Activated CD8-positive, alpha-beta memory T cell treated with anti-CD3 and anti-CD28 coated beads, Interleukin-2, amount 10 ng/mL, durations not matched to agents 7 days and 5 days (primary cell): ENCODE measurements at regions not wholly inside any gene's neighbourhood (a gene's known extent, or its start where the extent isn't known, plus 50 kb on each side); places are given as distances from the start of the nearest gene placed in this dataset.
"Not testable (repeated sequence)": the region's sequence is repeated elsewhere in the genome, so short reads cannot be mapped to it uniquely, and the experiment has no call there.

ENCODE experiments used
- ATAC-seq: fragments of 150-1000 bp; cut with Tn5 transposase; one replicate; pipeline ENCODE4 v1.10.0; 2021; ENCODE audit warnings: moderate library complexity
- CTCF ChIA-PET: fragments of 350-600 bp; sonication (Branson Sonifier 250); formaldehyde crosslinking; loops from one replicate; lab custom pipeline; 2021; ENCODE audit warnings: antibody characterized with exemption; lab: Charles Lee
- DNase-seq: peaks from one replicate; pipeline ENCODE4 v3.0.0-alpha.2; 2020
- H3K27ac Mint-ChIP-seq: one replicate; pipeline ENCODE4 v1.8.0; 2021; ENCODE audit warnings: mild to moderate bottlenecking, mixed read lengths
- H3K27me3 Mint-ChIP-seq: one replicate; pipeline ENCODE4 v1.8.0; 2021; ENCODE audit warnings: mixed read lengths
- H3K36me3 Mint-ChIP-seq: one replicate; pipeline ENCODE4 v1.8.0; 2021; ENCODE audit warnings: mild to moderate bottlenecking, mixed read lengths
- H3K4me1 Mint-ChIP-seq: one replicate; pipeline ENCODE4 v1.8.0; 2021; ENCODE audit warnings: mixed read lengths
- H3K4me3 Mint-ChIP-seq: one replicate; pipeline ENCODE4 v1.8.0; 2021; ENCODE audit warnings: mild to moderate bottlenecking, moderate library complexity, mixed read lengths
- H3K9me3 Mint-ChIP-seq: one replicate; pipeline ENCODE4 v1.8.0; 2022; ENCODE audit warnings: low read depth, mixed read lengths

DNA sequence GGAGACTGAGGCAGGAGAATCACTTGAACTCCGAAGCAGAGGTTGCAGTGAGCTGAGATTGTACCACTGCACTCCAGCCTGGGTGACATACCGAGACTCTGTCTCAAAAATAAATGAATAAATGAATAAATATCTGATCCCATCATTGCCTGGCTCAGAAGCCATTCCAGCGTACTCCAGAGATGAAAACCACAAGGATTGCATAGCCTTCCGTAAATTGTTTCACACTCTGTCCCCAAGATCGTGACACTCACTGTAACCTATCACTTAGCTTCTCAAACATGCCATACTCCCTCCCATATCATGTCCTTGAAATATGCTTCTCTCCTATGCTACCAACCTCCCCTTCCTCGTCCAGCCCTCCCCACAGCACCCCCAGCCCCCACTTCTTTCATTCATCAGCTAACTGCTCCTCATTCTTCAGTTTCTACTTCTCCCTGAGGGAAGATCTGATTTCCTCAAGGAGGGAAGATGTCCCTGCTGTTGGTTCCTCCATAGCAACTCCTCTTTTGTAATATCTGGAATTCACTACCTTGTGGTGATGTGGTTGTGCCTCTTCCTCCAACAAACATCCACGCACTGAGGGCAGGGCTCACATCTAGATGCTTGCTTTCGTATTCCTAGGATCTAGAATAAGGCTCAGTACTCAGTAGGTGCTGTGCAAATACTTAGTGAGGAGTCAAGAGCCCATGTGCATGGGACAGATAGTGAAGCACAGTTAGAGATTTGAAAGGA lies 744.9 kb upstream of the TPTE start:
- H3K27ac Mint-ChIP-seq, ATAC-seq, H3K4me1 Mint-ChIP-seq, H3K36me3 Mint-ChIP-seq, H3K4me3 Mint-ChIP-seq, CTCF ChIA-PET, H3K27me3 Mint-ChIP-seq, DNase-seq: not testable (repeated sequence)
- H3K9me3 Mint-ChIP-seq = peaks cover 27% of the 10 kb centered on the region

DNA sequence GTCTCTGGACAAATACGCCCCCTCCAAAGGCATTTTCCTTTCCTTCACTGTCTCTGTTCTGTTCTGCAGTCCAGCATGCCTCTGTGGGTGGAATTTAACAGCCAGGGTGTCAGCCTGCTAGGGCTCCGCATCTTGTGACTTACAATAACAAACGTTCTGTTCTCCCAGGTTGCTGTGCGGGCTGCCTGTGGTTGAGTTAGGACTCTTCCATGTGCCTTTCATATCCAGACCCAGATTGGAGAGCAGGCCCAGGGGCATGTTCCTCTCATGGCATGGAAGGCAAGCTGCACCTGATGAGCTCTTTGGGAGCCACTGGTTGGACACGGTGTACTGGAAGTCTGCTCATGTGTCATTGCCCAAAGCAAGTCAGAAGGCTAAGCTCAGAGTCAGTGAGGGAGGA lies 742.8 kb upstream of the TPTE start:
- ATAC-seq, H3K4me3 Mint-ChIP-seq, H3K27me3 Mint-ChIP-seq, CTCF ChIA-PET, H3K36me3 Mint-ChIP-seq, H3K27ac Mint-ChIP-seq, H3K4me1 Mint-ChIP-seq, DNase-seq: not testable (repeated sequence)
- H3K9me3 Mint-ChIP-seq = peaks cover 38% of the 10 kb centered on the region

DNA sequence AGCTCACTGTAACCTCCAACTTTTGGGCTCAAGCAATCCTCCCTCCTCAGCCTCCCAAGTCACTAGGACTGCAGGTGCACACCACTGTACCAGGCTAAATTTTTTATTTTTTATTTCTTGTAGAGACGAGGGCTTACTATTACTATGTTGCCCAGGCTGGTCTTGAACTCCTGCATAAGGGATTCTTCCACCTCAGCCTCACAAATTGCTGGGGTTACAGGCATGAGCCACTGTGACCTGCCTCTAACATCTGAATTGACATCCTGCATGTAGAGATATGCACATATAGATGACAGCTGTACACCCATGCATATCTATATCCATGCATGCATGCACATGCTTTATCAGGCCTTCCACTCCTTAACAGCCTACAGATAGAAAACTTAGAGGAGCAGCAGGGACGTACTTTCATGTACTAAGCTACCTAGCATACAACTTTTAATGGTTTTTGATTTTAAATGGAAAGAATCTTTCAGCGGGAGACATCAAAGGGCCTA lies 740.9 kb upstream of the TPTE start:
- Mint-ChIP-seq H3K27me3 (no peaks in the 10 kb centered on the region), H3K4me3 (no peak overlapping the region), H3K36me3 (peaks cover under 1% of the 10 kb centered on the region), H3K27ac (no peak overlapping the region), H3K4me1 (no peaks in the 10 kb centered on the region), H3K9me3 (peaks cover 37% of the 10 kb centered on the region)
- CTCF ChIA-PET = no interaction called here
- DNase-seq = no peak
- no peak for ATAC-seq

DNA sequence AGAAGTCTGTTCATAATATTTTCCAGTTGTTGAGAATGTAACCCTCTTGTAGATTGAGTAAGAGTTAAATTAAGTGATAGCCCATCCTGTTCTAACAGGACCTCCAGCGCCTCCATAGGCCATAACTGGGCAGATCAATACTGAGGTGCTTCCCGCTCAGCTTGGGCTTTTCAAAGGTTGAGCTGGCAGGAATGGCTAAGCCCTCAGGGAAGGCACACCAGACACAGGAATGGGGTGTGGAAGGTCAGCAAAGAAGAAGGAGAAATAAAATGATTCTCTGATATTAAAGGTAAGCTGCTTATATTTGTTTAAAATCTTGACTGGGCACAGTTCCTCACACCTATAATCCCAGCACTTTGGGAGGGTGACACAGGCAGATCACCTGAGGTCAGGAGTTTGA lies 737.8 kb upstream of the TPTE start:
- H3K27me3 Mint-ChIP-seq, ATAC-seq, CTCF ChIA-PET, H3K4me1 Mint-ChIP-seq, H3K36me3 Mint-ChIP-seq, H3K27ac Mint-ChIP-seq, DNase-seq, H3K4me3 Mint-ChIP-seq: not testable (repeated sequence)
- peaks cover 41% of the 10 kb centered on the region for H3K9me3 Mint-ChIP-seq

DNA sequence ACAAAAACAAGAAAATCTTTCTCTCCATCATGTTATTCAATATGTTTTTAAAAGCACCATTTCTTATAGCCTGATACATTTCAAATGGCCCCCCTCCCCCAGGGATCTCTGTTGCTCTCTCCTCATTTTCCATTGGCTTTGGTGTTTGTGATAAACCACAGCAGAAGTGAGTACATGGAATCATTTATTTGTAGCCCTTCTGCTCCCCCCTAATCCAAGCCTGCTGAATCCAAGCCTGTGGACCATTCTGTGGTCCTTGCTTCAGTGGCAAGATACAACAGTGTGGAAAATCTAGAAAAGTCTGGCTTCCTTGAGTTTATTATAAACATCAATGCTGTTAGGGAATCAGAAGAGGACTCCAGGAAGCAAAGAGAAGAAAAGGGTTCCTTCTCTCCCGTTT lies 737.2 kb upstream of the TPTE start:
- H3K36me3 Mint-ChIP-seq, H3K4me1 Mint-ChIP-seq, DNase-seq, H3K4me3 Mint-ChIP-seq, ATAC-seq, H3K27me3 Mint-ChIP-seq, CTCF ChIA-PET, H3K27ac Mint-ChIP-seq: not testable (repeated sequence)
- peaks cover 44% of the 10 kb centered on the region for H3K9me3 Mint-ChIP-seq

DNA sequence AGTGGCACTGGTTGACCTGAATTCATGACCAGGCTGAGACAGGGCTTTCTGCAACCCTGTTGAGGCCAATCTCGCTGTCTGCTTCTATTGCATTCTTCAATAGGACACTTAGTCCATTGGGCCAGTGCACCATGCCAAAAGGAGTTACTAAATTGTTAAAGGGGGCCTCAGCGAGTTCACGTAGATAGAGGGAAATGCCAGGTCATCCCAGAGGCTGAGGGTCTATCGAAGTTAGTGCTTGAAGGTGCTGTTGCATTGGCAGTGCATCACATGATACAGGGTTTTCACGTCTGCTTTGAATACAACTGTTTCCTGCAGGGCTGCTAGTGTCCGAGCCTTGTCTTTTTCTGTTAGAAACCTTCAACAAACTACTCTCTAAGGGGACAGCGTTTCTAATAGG lies 735.3 kb upstream of the TPTE start:
- H3K4me3 Mint-ChIP-seq, H3K27ac Mint-ChIP-seq, H3K4me1 Mint-ChIP-seq, H3K36me3 Mint-ChIP-seq, CTCF ChIA-PET, ATAC-seq, DNase-seq, H3K27me3 Mint-ChIP-seq: not testable (repeated sequence)
- peaks cover 49% of the 10 kb centered on the region for H3K9me3 Mint-ChIP-seq

DNA sequence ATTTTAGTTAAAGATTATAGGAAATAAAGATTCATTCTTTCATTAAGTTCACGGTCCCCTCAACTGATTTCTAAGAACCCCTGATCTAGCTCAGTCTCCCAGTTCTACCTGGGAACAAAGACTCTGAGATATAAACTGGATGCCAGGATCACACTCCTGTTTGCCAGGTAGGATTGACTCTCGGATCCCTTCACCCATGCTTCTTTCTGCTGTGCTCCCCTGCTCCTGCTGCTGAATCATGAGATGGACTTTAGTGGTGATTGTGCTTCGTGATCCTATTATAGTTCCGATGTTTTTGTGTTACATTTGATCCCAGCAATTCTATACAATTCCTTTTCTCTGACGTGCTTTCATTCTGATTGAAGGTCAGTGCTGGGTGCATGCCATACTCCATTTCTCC lies 733.1 kb upstream of the TPTE start:
- H3K4me3 Mint-ChIP-seq, CTCF ChIA-PET, H3K27ac Mint-ChIP-seq, H3K27me3 Mint-ChIP-seq, H3K4me1 Mint-ChIP-seq, H3K36me3 Mint-ChIP-seq, ATAC-seq, DNase-seq: not testable (repeated sequence)
- H3K9me3 Mint-ChIP-seq = peaks cover 52% of the 10 kb centered on the region

DNA sequence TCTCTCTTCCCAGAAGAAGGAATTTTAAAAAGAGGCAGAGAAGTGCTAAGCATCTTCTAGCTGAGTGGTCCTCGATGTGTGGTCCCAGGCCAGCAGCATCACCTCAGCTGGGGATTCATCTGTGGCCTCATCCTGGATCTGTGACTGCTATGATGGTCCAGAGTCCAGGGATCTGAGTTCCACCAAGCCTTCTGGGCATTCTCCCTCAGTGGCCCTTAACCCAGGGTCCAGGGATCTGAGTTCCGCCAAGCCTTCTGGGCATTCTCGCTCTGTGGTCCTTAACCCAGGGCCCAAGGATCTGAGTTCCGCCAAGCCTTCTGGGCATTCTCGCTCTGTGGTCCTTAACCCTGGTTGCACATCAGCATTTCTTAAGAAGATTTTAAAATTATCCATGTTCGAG lies 731.0 kb upstream of the TPTE start:
- H3K4me3 Mint-ChIP-seq, H3K27ac Mint-ChIP-seq, H3K4me1 Mint-ChIP-seq, DNase-seq, ATAC-seq, H3K27me3 Mint-ChIP-seq, H3K36me3 Mint-ChIP-seq, CTCF ChIA-PET: not testable (repeated sequence)
- H3K9me3 Mint-ChIP-seq = peaks cover 51% of the 10 kb centered on the region

DNA sequence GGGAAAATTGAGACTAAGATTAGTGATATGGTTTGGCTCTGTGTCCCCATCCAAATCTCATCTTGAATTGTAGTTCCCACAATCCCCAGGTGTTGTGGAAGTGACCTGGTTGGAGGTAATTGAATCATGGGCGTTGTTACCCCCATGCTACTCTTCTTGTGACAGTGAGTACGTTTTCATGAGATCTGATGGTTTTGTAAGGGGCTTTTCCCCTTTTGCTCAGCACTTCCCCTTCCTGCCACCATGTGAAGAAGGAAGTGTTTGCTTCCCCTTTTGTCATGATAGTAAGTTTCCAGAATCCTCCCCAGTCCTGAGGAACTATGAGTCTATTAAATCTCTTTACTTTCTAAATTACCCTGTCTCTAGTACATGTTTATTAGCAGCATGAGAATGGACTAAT lies 729.9 kb upstream of the TPTE start:
- H3K36me3 Mint-ChIP-seq, H3K4me1 Mint-ChIP-seq, ATAC-seq, H3K4me3 Mint-ChIP-seq, H3K27ac Mint-ChIP-seq, CTCF ChIA-PET, H3K27me3 Mint-ChIP-seq, DNase-seq: not testable (repeated sequence)
- H3K9me3 Mint-ChIP-seq = peaks cover 55% of the 10 kb centered on the region

DNA sequence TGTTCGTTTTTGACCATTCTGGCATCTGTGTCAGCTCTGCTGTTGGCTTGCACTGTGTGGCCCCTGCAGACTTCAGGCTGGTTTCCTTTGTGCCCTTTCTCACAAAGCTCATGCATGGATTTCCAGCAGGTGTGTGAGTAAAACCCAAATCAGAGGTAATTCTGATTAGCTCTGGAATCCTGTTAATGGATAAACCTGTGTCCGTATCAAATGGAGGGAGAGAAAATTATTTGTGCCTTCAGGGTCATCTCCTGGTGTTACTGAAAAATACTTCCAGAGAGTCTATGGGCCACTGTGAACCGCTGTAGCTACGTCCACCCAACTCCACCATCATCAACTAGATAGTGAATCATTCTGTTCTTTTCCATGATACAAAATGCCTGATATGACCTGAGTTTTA lies 726.1 kb upstream of the TPTE start:
- CTCF ChIA-PET, H3K27ac Mint-ChIP-seq, ATAC-seq, DNase-seq, H3K36me3 Mint-ChIP-seq, H3K4me1 Mint-ChIP-seq, H3K27me3 Mint-ChIP-seq, H3K4me3 Mint-ChIP-seq: not testable (repeated sequence)
- H3K9me3 Mint-ChIP-seq = peaks cover 36% of the 10 kb centered on the region

DNA sequence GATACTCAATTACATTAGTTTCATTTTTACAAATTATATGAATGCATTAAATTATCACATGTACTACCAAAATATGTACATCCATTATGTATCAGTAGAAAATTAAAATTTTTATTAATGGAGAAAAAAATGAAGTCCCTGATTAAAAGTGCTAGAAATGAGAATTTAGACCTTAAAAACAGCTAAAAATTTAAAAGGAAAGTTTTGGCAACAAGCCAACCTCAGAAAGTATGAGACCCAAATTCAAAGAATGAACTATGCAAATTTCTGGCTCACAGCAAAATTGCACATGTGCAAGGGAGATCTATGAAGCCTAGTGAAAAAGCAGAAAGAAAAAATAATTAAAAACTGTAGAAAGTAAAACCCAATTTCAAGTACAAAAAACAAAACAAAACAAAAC lies 725.1 kb upstream of the TPTE start:
- DNase-seq, H3K27ac Mint-ChIP-seq, CTCF ChIA-PET, H3K4me1 Mint-ChIP-seq, ATAC-seq, H3K36me3 Mint-ChIP-seq, H3K27me3 Mint-ChIP-seq, H3K4me3 Mint-ChIP-seq: not testable (repeated sequence)
- H3K9me3 Mint-ChIP-seq = peaks cover 34% of the 10 kb centered on the region

DNA sequence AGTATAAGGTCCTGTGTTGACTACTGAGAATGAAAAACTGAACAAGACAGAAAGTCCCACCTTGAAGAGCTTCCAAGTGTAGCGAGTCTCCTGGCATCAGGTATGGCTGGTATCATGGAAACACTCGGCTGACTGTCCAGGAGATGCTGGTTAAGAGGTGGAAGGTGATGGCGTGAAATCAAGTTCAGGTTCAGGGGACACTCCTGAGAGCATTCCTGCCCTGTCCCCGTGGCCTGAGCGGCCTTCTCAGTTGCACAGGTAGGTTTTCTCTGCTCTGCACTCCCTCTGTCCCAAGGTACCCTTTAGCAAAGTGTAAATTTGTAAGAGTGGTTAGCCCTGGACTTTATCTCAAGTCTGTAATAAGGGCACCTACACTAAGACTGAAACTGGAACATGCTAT lies 713.7 kb upstream of the TPTE start:
- H3K4me1 Mint-ChIP-seq, CTCF ChIA-PET, H3K27me3 Mint-ChIP-seq, DNase-seq, H3K27ac Mint-ChIP-seq, H3K9me3 Mint-ChIP-seq, ATAC-seq, H3K36me3 Mint-ChIP-seq, H3K4me3 Mint-ChIP-seq: not testable (repeated sequence)

DNA sequence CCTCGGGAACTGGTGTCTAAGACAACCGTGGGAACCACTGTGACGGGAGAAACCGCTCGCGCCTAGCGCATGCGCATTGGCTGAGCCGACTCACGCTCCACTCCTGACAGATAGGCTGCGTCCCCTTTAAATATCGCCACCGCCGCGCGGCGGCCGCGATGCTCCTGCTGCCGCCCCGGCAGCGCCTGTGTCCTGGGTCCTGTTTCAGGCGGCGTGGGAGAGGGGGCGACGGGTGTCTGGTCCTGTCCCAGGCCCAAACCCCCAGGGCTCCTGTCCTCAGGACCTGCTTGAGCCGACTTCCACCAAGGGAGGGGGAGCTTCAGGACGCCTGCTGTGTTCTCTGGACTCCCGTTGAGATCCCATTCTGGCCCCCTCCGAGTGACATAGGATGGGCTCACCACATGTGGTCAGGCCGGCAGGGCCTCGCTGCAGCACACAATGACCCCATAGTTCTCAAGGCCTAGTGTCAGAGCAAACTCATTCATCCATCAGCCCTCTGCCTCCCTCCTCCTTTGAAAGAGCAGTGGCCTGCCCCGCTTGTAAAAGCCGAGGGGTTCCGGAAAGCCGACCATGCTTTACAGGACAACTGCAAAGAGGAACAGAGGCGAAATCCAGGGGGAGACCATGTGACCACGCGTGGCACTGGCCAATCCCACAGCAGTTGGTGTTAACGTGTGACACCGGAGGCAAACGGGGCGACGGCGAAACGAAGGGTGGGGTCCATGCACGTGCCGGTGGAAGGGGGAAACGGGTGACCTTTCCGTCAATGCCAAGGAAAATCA lies 710.0 kb upstream of the TPTE start:
- H3K27me3 Mint-ChIP-seq, H3K36me3 Mint-ChIP-seq, H3K4me3 Mint-ChIP-seq, DNase-seq, H3K27ac Mint-ChIP-seq, H3K4me1 Mint-ChIP-seq, CTCF ChIA-PET, ATAC-seq, H3K9me3 Mint-ChIP-seq: not testable (repeated sequence)

DNA sequence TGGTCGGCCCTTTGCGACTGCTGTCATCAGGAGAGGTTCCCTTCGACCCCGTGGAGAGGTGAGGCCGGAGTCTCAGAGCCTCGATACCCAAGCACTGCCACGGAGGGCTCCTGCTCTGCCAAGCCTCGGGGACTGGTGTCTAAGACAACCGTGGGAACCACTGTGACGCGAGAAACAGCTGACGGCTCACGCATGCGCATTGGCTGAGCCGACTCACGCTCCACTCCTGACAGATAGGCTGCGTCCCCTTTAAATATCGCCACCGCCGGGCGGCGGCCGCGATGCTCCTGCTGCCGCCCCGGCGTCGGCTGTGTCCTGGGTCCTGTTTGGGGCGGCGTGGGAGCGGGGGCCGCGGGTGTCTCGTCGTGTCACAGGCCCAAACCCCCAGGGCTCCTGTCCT lies 708.9 kb upstream of the TPTE start:
- H3K4me1 Mint-ChIP-seq, CTCF ChIA-PET, H3K27ac Mint-ChIP-seq, ATAC-seq, H3K27me3 Mint-ChIP-seq, H3K4me3 Mint-ChIP-seq, DNase-seq, H3K36me3 Mint-ChIP-seq, H3K9me3 Mint-ChIP-seq: not testable (repeated sequence)
